ENCODE measurements at regions not wholly inside any gene's neighbourhood (a gene's known extent, or its start where the extent isn't known, plus 50 kb on each side); places are given as distances from the start of the nearest gene placed in this dataset.
"Not testable (repeated sequence)": the region's sequence is repeated elsewhere in the genome, so short reads cannot be mapped to it uniquely, and the experiment has no call there.

GRCh38 chrX:18102006-18102405 is 118.7 kb downstream of the BEND2 start:
- peaks cover 8% of the 10 kb centered on the region for H3K27me3 Mint-ChIP-seq
- no peaks in the 10 kb centered on the region for H3K9me3 Mint-ChIP-seq (ENCODE audit: low read depth)

GRCh38 chrX:18101087-18101486 is 119.6 kb downstream of the BEND2 start:
- no peaks in the 10 kb centered on the region for H3K4me1 Mint-ChIP-seq (ENCODE audit: low read depth)
- no peaks in the 10 kb centered on the region for H3K9me3 Mint-ChIP-seq (ENCODE audit: low read depth)
- H3K4me3 Mint-ChIP-seq: no peak overlapping the region
- peaks cover 8% of the 10 kb centered on the region for H3K27me3 Mint-ChIP-seq
- H3K27ac Mint-ChIP-seq: no peak overlapping the region
- H3K36me3 Mint-ChIP-seq: no peaks in the 10 kb centered on the region

More at GRCh38 chrX:18102006-18102405, 118.7 kb downstream of the BEND2 start:
- no peaks in the 10 kb centered on the region for H3K36me3 Mint-ChIP-seq
- no peaks in the 10 kb centered on the region for H3K4me1 Mint-ChIP-seq (ENCODE audit: low read depth)
- H3K27ac Mint-ChIP-seq: no peak overlapping the region
- H3K4me3 Mint-ChIP-seq: no peak overlapping the region

- Mint-ChIP-seq H3K36me3 (no peaks in the 10 kb centered on the region), H3K4me1 (ENCODE audit: low read depth) (no peaks in the 10 kb centered on the region), H3K4me3 (no peak overlapping the region), H3K27ac (no peak overlapping the region), H3K9me3 (ENCODE audit: low read depth) (no peaks in the 10 kb centered on the region), H3K27me3 (peaks cover 8% of the 10 kb centered on the region)
Measured at GRCh38 chrX:18099745-18100144, 120.9 kb downstream of the BEND2 start.

GRCh38 chrX:18098763-18099162 is 121.9 kb downstream of the BEND2 start:
- Mint-ChIP-seq H3K27ac (no peak overlapping the region), H3K27me3 (peaks cover 8% of the 10 kb centered on the region), H3K9me3 (ENCODE audit: low read depth) (no peaks in the 10 kb centered on the region), H3K36me3 (no peaks in the 10 kb centered on the region), H3K4me3 (no peak overlapping the region), H3K4me1 (ENCODE audit: low read depth) (no peaks in the 10 kb centered on the region)

- H3K4me3 Mint-ChIP-seq: no peak overlapping the region
- no peaks in the 10 kb centered on the region for H3K27me3 Mint-ChIP-seq
- H3K36me3 Mint-ChIP-seq: no peaks in the 10 kb centered on the region
- H3K4me1 Mint-ChIP-seq (ENCODE audit: low read depth): no peaks in the 10 kb centered on the region
- no peak overlapping the region for H3K27ac Mint-ChIP-seq
- no peaks in the 10 kb centered on the region for H3K9me3 Mint-ChIP-seq (ENCODE audit: low read depth)
Measured at GRCh38 chrX:18076434-18076833, 144.3 kb downstream of the BEND2 start.

- no peaks in the 10 kb centered on the region for H3K9me3 Mint-ChIP-seq (ENCODE audit: low read depth)
- no peak overlapping the region for H3K27ac Mint-ChIP-seq
- no peak overlapping the region for H3K4me3 Mint-ChIP-seq
- no peaks in the 10 kb centered on the region for H3K36me3 Mint-ChIP-seq
- H3K27me3 Mint-ChIP-seq: no peaks in the 10 kb centered on the region
- H3K4me1 Mint-ChIP-seq (ENCODE audit: low read depth): no peaks in the 10 kb centered on the region
Measured at GRCh38 chrX:18075603-18076002, 145.1 kb downstream of the BEND2 start.

- not testable (repeated sequence) for H3K27me3 Mint-ChIP-seq; H3K27ac Mint-ChIP-seq; H3K4me3 Mint-ChIP-seq; H3K36me3 Mint-ChIP-seq; H3K9me3 Mint-ChIP-seq (ENCODE audit: low read depth); H3K4me1 Mint-ChIP-seq (ENCODE audit: low read depth)
Measured at GRCh38 chrX:18068045-18068444, 152.6 kb downstream of the BEND2 start.

- H3K27me3 Mint-ChIP-seq: peaks cover 3% of the 10 kb centered on the region
Measured at GRCh38 chrX:18065956-18066355, 154.7 kb downstream of the BEND2 start.

GRCh38 chrX:18051690-18052089 is 169.0 kb downstream of the BEND2 start:
- no peak overlapping the region for H3K27ac Mint-ChIP-seq
- H3K9me3 Mint-ChIP-seq (ENCODE audit: low read depth): no peaks in the 10 kb centered on the region
- no peaks in the 10 kb centered on the region for H3K4me1 Mint-ChIP-seq (ENCODE audit: low read depth)

More at GRCh38 chrX:18065956-18066355, 154.7 kb downstream of the BEND2 start:
- no peaks in the 10 kb centered on the region for H3K4me1 Mint-ChIP-seq (ENCODE audit: low read depth)
- H3K36me3 Mint-ChIP-seq: no peaks in the 10 kb centered on the region
- no peaks in the 10 kb centered on the region for H3K9me3 Mint-ChIP-seq (ENCODE audit: low read depth)
- no peak overlapping the region for H3K27ac Mint-ChIP-seq
- H3K4me3 Mint-ChIP-seq: no peak overlapping the region

GRCh38 chrX:18047491-18047890 is 173.2 kb downstream of the BEND2 start:
- Mint-ChIP-seq H3K27me3 (no peaks in the 10 kb centered on the region), H3K4me1 (ENCODE audit: low read depth) (no peaks in the 10 kb centered on the region), H3K9me3 (ENCODE audit: low read depth) (no peaks in the 10 kb centered on the region), H3K4me3 (no peak overlapping the region), H3K27ac (no peak overlapping the region), H3K36me3 (no peaks in the 10 kb centered on the region)

More at GRCh38 chrX:18051690-18052089, 169.0 kb downstream of the BEND2 start:
- Mint-ChIP-seq H3K4me3 (no peak overlapping the region), H3K36me3 (no peaks in the 10 kb centered on the region), H3K27me3 (no peaks in the 10 kb centered on the region)

- no peak overlapping the region for H3K27ac Mint-ChIP-seq
- no peaks in the 10 kb centered on the region for H3K9me3 Mint-ChIP-seq (ENCODE audit: low read depth)
- H3K4me1 Mint-ChIP-seq (ENCODE audit: low read depth): no peaks in the 10 kb centered on the region
- H3K27me3 Mint-ChIP-seq: no peaks in the 10 kb centered on the region
- H3K4me3 Mint-ChIP-seq: no peak overlapping the region
- no peaks in the 10 kb centered on the region for H3K36me3 Mint-ChIP-seq
Measured at GRCh38 chrX:18045436-18045835, 175.2 kb downstream of the BEND2 start.

GRCh38 chrX:18042776-18043175 is 177.9 kb downstream of the BEND2 start:
- no peak overlapping the region for H3K27ac Mint-ChIP-seq
- H3K4me1 Mint-ChIP-seq (ENCODE audit: low read depth): no peaks in the 10 kb centered on the region
- no peaks in the 10 kb centered on the region for H3K36me3 Mint-ChIP-seq
- no peaks in the 10 kb centered on the region for H3K27me3 Mint-ChIP-seq
- no peak overlapping the region for H3K4me3 Mint-ChIP-seq
- H3K9me3 Mint-ChIP-seq (ENCODE audit: low read depth): no peaks in the 10 kb centered on the region

- Mint-ChIP-seq H3K4me3 (no peak overlapping the region), H3K36me3 (no peaks in the 10 kb centered on the region), H3K9me3 (ENCODE audit: low read depth) (no peaks in the 10 kb centered on the region), H3K27ac (no peak overlapping the region), H3K27me3 (no peaks in the 10 kb centered on the region), H3K4me1 (ENCODE audit: low read depth) (no peaks in the 10 kb centered on the region)
Measured at GRCh38 chrX:18041656-18042055, 179.0 kb downstream of the BEND2 start.

- no peaks in the 10 kb centered on the region for H3K27me3 Mint-ChIP-seq
- H3K27ac Mint-ChIP-seq: no peak overlapping the region
- H3K9me3 Mint-ChIP-seq (ENCODE audit: low read depth): no peaks in the 10 kb centered on the region
- H3K36me3 Mint-ChIP-seq: no peaks in the 10 kb centered on the region
- H3K4me3 Mint-ChIP-seq: no peak overlapping the region
- no peaks in the 10 kb centered on the region for H3K4me1 Mint-ChIP-seq (ENCODE audit: low read depth)
Measured at GRCh38 chrX:18039023-18039422, 177.9 kb upstream of the RAI2 start.

GRCh38 chrX:18036394-18036793 is 175.3 kb upstream of the RAI2 start:
- Mint-ChIP-seq H3K9me3 (ENCODE audit: low read depth) (no peaks in the 10 kb centered on the region), H3K27me3 (no peaks in the 10 kb centered on the region), H3K27ac (no peak overlapping the region), H3K4me1 (ENCODE audit: low read depth) (no peaks in the 10 kb centered on the region), H3K36me3 (no peaks in the 10 kb centered on the region), H3K4me3 (no peak overlapping the region)

- H3K4me1 Mint-ChIP-seq (ENCODE audit: low read depth): no peaks in the 10 kb centered on the region
- no peak overlapping the region for H3K27ac Mint-ChIP-seq
- H3K9me3 Mint-ChIP-seq (ENCODE audit: low read depth): no peaks in the 10 kb centered on the region
- no peaks in the 10 kb centered on the region for H3K36me3 Mint-ChIP-seq
- H3K27me3 Mint-ChIP-seq: no peaks in the 10 kb centered on the region
- H3K4me3 Mint-ChIP-seq: no peak overlapping the region
Measured at GRCh38 chrX:18034945-18035344, 173.8 kb upstream of the RAI2 start.
